Superior temporal gyrus (tissue), 1 donor: ENCODE measurements at regions not wholly inside any gene's neighbourhood (a gene's known extent, or its start where the extent isn't known, plus 50 kb on each side); places are given as distances from the start of the nearest gene placed in this dataset.

Experiments used
- DNase-seq: peaks from one replicate; pipeline ENCODE4 v3.0.0-alpha.2; 2016; ENCODE audit errors: extremely low spot score

DNA sequence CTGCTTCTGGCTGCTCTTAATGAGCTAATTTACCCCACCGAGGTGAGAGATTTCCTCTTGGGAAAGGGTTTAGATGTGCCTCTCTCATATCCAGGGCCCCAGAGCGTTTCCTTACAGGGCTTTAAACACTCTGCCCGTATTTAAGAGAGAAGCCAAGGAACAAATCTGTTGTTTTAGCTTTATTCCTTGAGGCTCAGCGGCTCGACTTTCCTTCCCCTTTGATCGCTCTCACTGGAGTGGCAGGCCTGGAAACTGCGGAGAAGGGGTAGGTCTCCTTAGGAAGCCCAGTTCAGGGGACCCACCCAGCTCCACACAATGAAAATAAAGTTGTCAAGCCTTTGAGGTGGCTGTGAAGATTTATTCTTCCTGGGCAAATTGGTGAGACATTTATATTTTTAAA, 132.0 kb upstream of the JAG1 start:
- DNase-seq = no peak

- DNase-seq = no peak
Observed at GRCh38 chr20:10806539-10806938, 132.7 kb upstream of the JAG1 start.

DNA sequence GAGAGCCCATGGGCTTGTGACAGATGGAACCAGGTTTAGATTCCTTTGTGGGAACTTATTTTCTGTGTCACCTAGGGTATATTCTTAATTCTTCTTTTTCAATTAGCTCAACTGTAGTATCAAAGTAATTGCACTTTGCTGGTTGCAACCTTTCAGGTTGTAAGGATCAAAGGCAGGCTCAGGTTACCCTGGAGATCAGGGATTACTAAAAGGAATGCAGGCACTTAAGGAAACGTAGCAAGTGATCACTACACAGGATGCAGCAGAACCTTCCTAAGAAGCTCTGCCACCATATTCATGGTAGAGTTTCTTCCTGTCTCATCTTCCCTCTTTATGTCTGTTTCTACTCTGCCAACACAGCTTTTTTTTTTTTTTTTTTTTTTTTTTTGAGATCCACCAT, 133.2 kb upstream of the JAG1 start:
- DNase-seq = no peak

GRCh38 chr20:10812759-10813327, 139.0 kb upstream of the JAG1 start:
- no peak for DNase-seq

GRCh38 chr20:10823585-10823984, 149.8 kb upstream of the JAG1 start:
- no peak for DNase-seq

- DNase-seq = no peak
Observed at GRCh38 chr20:10824750-10825500, 151.1 kb upstream of the JAG1 start.

DNA sequence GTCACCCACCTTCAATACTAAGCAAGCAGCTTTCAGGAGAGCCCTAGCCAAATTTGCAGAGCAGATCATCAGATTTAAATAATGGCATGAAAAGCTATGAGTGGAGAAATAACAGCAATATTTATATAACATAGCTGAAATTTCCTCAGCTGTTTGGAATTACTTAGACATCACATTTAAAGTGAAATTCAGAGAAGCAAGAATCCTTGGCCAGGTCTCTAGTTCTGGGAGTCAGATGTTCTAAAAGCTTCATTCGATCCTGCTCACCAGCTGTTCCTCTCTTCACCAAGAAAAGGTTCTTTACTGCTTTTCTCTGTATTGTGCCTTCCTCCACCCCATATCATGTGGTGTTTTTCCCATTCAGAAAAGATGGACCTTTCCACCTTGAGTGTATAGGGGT, 152.3 kb upstream of the JAG1 start:
- peak; percentile 24 for DNase-seq

GRCh38 chr20:10828180-10828579, 154.4 kb upstream of the JAG1 start:
- no peak for DNase-seq

GRCh38 chr20:10832141-10832540, 158.3 kb upstream of the JAG1 start:
- no peak for DNase-seq

- DNase-seq = no peak
Observed at GRCh38 chr20:10837901-10838300, 164.1 kb upstream of the JAG1 start.

GRCh38 chr20:10842116-10842515, 168.3 kb upstream of the JAG1 start:
- no peak for DNase-seq

GRCh38 chr20:10843146-10843711, 169.4 kb upstream of the JAG1 start:
- no peak for DNase-seq

DNA sequence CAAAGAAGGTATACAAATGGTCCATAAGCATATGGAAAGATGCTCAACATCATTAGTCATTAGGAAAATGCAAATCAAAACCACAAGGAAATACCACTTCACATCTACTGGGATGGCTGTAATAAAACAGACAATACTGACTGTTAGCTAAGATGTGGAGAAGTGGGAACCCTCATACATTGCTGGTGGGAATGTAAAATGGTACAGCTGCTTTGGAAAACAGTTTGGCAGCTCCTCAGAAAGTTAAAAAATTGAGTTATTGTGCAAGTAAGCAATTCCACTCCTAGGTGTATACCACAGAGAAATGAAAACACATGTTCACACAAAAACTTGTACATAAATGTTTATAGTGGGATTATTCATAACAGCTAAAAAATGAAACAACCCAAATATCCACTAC, 173.0 kb upstream of the JAG1 start:
- DNase-seq = no peak

DNA sequence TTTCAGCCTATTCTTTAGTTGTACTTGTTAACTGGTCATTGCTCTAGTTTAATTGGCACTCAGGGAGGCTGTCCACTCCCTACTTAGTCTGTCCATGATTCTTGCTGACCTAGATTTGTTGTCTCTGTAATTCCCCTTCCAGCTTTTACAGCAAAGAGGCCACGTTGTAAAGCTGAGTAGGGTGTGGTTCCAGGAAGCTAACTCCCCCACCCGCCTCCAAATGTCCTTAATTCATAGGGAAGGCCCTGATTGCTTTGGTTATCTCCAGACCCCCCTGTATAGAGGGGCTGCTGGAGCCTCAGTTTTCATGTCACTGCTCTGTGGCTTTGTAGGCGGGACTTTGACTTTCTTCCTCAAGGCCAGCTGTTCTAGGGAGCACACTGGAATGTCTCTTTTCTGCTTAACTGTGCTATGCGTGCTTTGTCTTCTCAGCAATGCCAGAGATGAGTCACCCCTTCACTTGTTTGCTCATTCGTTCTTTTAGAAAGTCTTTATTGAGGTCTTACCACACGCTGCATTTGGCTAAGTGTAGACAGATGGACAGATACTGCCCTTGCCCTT, 175.1 kb upstream of the JAG1 start:
- DNase-seq = no peak

GRCh38 chr20:10853176-10853575, 179.4 kb upstream of the JAG1 start:
- DNase-seq = no peak

DNA sequence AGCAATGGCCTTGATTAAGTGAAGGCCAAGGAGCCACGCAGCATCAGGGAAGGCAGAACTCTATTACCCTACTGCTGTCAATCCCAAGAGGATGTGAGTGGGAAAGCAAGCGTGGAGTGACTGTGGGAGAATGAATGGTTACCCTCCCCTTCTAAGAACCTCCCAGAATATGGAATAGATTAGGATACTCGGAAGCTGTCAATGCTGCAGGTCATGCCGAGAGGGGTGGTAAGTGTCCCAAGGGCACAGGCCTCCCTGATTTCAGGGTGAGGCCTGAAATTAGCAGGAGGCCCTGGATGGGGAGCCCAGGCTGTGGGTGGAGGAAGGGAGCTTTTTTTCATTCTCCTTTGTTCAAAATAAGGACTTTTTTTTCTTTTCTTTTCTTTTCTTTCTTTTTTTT, 179.9 kb upstream of the JAG1 start:
- no peak for DNase-seq

DNA sequence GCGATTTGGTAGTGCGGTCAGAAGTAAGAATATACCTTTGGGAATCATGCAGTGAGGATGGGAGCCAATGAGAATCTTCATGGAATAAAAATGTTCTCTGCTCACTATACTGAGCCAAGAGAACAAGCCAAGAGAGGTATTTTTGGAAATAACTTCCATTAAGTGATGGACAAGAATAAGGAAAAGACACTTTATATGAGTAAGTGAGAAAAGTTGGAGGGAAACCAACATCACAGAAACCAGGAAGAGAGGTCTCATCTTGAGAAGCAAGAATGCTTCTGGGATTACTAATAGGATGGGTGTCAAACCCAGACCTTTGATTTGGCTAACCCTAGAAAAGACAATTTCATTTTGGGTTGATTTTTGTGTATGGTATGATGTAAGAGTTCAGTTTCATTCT, 181.2 kb upstream of the JAG1 start:
- DNase-seq = no peak

GRCh38 chr20:10855778-10856177, 182.0 kb upstream of the JAG1 start:
- DNase-seq = no peak

- no peak for DNase-seq
Observed at GRCh38 chr20:10856237-10857015, 182.6 kb upstream of the JAG1 start.

GRCh38 chr20:10857352-10858070, 183.7 kb upstream of the JAG1 start:
- peak; percentile 17 for DNase-seq

DNA sequence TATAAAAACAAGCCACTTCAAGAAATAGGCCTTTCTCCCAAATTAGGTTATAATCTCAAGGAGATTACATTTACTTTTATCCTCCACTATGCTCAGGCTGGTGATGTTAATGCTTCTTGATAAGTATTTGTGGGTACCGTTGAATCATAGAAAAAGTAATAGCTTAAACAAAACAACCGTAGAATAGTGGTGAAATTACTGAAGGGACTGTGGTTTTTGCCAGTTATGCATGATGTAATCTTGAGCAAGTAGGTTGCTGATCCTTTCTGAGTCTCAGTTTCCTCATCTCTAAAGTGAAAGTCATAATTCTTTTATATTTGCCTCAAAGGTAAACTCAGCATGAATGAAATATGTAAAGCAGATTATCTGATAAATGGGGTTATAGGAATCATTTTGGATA, 187.3 kb upstream of the JAG1 start:
- DNase-seq = no peak

DNA sequence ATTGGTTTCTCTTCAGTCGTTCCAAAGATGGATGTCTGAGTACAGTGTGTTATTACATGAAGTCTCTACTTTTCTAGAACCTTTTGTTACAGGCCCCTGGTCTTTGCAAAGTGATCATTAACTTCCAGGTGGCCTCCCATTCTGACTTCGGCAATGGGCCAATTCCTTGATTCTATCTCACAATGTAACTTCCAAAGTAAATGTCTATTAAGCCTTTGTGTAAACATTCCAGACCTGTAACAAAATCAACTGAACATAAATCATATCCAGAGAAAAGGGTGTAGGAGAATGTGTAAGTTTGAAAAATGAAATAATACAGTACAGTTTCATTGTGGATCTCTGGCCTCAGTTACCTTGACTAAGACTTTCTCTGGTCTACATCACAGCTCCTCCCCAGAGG, 187.8 kb upstream of the JAG1 start:
- DNase-seq = no peak
